ENCODE measurements at regions not wholly inside any gene's neighbourhood (a gene's known extent, or its start where the extent isn't known, plus 50 kb on each side); places are given as distances from the start of the nearest gene placed in this dataset.

GRCh38 chr9:102135768-102136167 lies 397.3 kb upstream of the GRIN3A start:
- Histone ChIP-seq H3K56ac (replicated peaks; ENCODE audit: insufficient read length, low read depth, low read length) (no peak overlapping the region), H2BK12ac (ENCODE audit: low read depth, low read length) (no peak overlapping the region), H3K18ac (ENCODE audit: extremely low read depth, low read length) (no peak overlapping the region), H2BK20ac (ENCODE audit: low read length) (no peak overlapping the region), H3K4me2 (ENCODE audit: insufficient read depth in 1 of 2, low read depth in 2 of 2, low read length in 2 of 2) (no peak overlapping the region), H3K23me2 (ENCODE audit: low read depth, low read length) (no peaks in the 10 kb centered on the region), H3K36me3 (ENCODE audit: control insufficient read depth in 2 of 4, insufficient read depth in 4 of 4, low read length in 3 of 4) (no peaks in the 10 kb centered on the region), H2BK120ac (replicated peaks; ENCODE audit: low read depth, low read length) (no peak overlapping the region), H3K9ac (replicated peaks in 1 of 4; ENCODE audit: extremely low read depth in 1 of 4, low read depth in 3 of 4, low read length in 3 of 4) (no peak overlapping the region), H3K4me1 (replicated peaks in 1 of 4; ENCODE audit: control insufficient read depth in 3 of 4, insufficient read depth in 4 of 4, low read length in 3 of 4) (no peaks in the 10 kb centered on the region), H3K27ac (ENCODE audit: low read depth, low read length) (no peak overlapping the region), H3K79me1 (ENCODE audit: low read depth, low read length) (no peaks in the 10 kb centered on the region), H3K4me3 (ENCODE audit: extremely low read depth in 1 of 4, insufficient read depth in 2 of 4, low read depth in 3 of 4, low read length in 4 of 4) (no peak overlapping the region), H3K14ac (ENCODE audit: insufficient read length) (no peak overlapping the region), H2BK5ac (ENCODE audit: low read depth, low read length) (no peak overlapping the region), H4K20me1 (replicated peaks in 1 of 2; ENCODE audit: control insufficient read depth in 1 of 2, insufficient read depth in 2 of 2, low read length in 2 of 2) (no peaks in the 10 kb centered on the region), H2AFZ (ENCODE audit: low read length) (no peak overlapping the region), H3K9me3 (ENCODE audit: insufficient read depth in 2 of 2, low read depth in 1 of 2, low read length in 1 of 2) (peaks cover 3 to 4% of the 10 kb centered on the region in 2 experiments; a peak in 2 of 4 replicates), H3K23ac (ENCODE audit: insufficient read length) (no peak overlapping the region), H4K91ac (replicated peaks; ENCODE audit: insufficient read length, low read length) (no peak overlapping the region), H3K4ac (replicated peaks; ENCODE audit: insufficient read length, low read depth, low read length) (no peak overlapping the region), H4K8ac (ENCODE audit: extremely low read depth, insufficient read depth, low read length) (no peak overlapping the region), H3K79me2 (ENCODE audit: control insufficient read depth in 1 of 2, insufficient read depth in 2 of 2, low read length in 2 of 2) (no peaks in the 10 kb centered on the region), H2AK5ac (ENCODE audit: low read depth, low read length) (no peak overlapping the region), H3K27me3 (replicated peaks in 1 of 4; ENCODE audit: control insufficient read depth in 3 of 4, extremely low read depth in 1 of 4, insufficient read depth in 3 of 4, low read length in 3 of 4) (no peaks in the 10 kb centered on the region), H4K5ac (ENCODE audit: insufficient read length, low read depth, low read length) (no peak overlapping the region), H2BK15ac (ENCODE audit: low read length) (no peak overlapping the region)
- FAIRE-seq (no peak), DNase-seq (ENCODE audit: low read depth in 1 of 2, low spot score in 2 of 2) (no peak)
- POLR2A ChIA-PET (ENCODE audit: partially characterized antibody) = no interaction called here
- WGBS, 2 experiments (ENCODE audit: extremely low coverage in 1 of 2, insufficient coverage in 1 of 2, insufficient read length in 1 of 2, insufficient replicate concordance in 2 of 2, low coverage in 1 of 2, low lambda C conversion rate in 2 of 2, missing lambda C conversion rate in 1 of 2) = 0% methylated on average over 1 of the region's 1 CpG; no CpG with 5 or more reads in 1 of the 2 experiments
- CTCF ChIA-PET (ENCODE audit: partially characterized antibody) = no interaction called here
- TF ChIP-seq ATF2 (IDR thresholded peaks at IDR 0.05; ENCODE audit: low read length) (no peak), POLR2A (IDR thresholded peaks at IDR 0.05; ENCODE audit: control extremely low read depth in 1 of 2, low read depth in 2 of 2, low read length in 2 of 2) (no peak), JUND (IDR thresholded peaks at IDR 0.05; ENCODE audit: low read length) (no peak), USF2 (IDR thresholded peaks at IDR 0.05; ENCODE audit: low read length) (no peak), CBX8 (IDR thresholded peaks at IDR 0.05; ENCODE audit: borderline replicate concordance, low read depth, low read length) (no peak), GABPA (IDR thresholded peaks at IDR 0.05; ENCODE audit: borderline replicate concordance, insufficient read depth, low read length) (no peak), EP300 (IDR thresholded peaks at IDR 0.05; ENCODE audit: borderline replicate concordance in 1 of 2, low read depth in 2 of 2, low read length in 2 of 2) (no peak), PHF8 (conservative IDR thresholded peaks at IDR 0.05; ENCODE audit: low read depth, low read length) (no peak), FOSL1 (IDR thresholded peaks at IDR 0.05; ENCODE audit: insufficient read depth, low read depth, low read length) (no peak)

Data from H1 (cell line).